ENCODE measurements at regions not wholly inside any gene's neighbourhood (a gene's known extent, or its start where the extent isn't known, plus 50 kb on each side); places are given as distances from the start of the nearest gene placed in this dataset.

DNA sequence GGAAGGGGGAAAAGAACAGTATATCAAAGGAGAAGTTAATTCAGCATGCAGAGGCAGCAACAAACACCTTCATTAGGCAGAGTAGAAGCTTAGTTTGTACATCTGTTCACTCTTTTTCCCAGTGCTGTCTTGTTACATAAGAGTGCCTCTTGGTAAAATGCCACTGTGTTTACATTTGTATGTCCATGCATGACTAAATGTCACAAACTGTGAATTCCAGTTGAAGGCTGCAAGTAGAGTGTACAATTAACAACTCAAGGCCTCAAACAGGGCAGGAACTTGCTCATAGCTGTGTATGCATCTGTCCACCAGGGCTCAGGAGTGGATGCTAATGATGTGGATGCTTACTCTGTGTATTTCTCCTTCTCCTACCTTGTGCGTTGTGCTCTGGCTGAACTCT, 214.2 kb upstream of the TPM1 start:
- H3K4me1 Mint-ChIP-seq = peaks cover 0 to 1% (median 0%) of the 10 kb centered on the region in 7 donors
- H3K27ac Mint-ChIP-seq = no peak overlapping the region
- H3K9me3 Mint-ChIP-seq = peaks cover 0 to 2% (median 0%) of the 10 kb centered on the region in 11 donors
- H3K4me3 ChIP-seq (ENCODE audit: low read length) = no peak overlapping the region
- intact Hi-C loops (cut with micrococcal nuclease) = no loop called here
- peaks cover 0 to 10% (median 0%) of the 10 kb centered on the region in 5 donors for H3K27me3 Mint-ChIP-seq
- H3K27ac ChIP-seq (ENCODE audit: low read depth, low read length) = no peak overlapping the region
- H3K9me3 ChIP-seq (ENCODE audit: control insufficient read depth in 2 of 3, low read length in 3 of 3) = no peaks in the 10 kb centered on the region
- no peaks in the 10 kb centered on the region for H3K27me3 ChIP-seq (ENCODE audit: control insufficient read depth in 2 of 2, insufficient read depth in 2 of 2, low read length in 2 of 2)
- CTCF ChIA-PET = no interaction called here
- ATAC-seq (no peak), DNase-seq (no peak)
- no peaks in the 10 kb centered on the region for H3K36me3 Mint-ChIP-seq
- POLR2A ChIA-PET = no interaction called here
- H3K36me3 ChIP-seq (ENCODE audit: control insufficient read depth in 2 of 3, insufficient read depth in 3 of 3, low read length in 3 of 3) = no peaks in the 10 kb centered on the region
- no peak overlapping the region for H3K4me3 Mint-ChIP-seq
- no peaks in the 10 kb centered on the region for H3K4me1 ChIP-seq (ENCODE audit: control insufficient read depth in 2 of 2, insufficient read depth in 2 of 2, low read length in 2 of 2)

DNA sequence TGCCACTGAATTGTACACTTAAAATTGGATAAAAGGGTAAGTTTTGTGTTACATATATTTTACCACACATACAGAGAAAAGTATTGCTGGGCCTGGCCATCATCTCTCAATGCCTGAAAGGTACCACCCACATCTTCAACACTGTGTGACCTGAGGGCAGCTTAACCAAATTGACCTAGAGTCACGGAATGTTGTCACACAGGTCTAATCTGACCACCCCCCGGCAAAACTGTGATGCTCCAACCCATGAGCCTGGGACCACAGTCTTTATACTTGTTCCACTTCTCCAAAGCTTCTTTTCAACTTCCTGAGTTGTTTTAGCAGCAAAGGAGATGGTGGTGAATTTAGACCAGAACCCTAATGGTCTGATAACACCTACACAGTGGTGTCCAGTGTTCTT, 210.3 kb upstream of the TPM1 start:
- intact Hi-C loops (cut with micrococcal nuclease) = no loop called here
- POLR2A ChIA-PET = no interaction called here
- H3K36me3 Mint-ChIP-seq = no peaks in the 10 kb centered on the region
- DNase-seq (no peak), ATAC-seq (no peak)
- Histone ChIP-seq H3K4me1 (ENCODE audit: control insufficient read depth in 2 of 2, insufficient read depth in 2 of 2, low read length in 2 of 2) (no peaks in the 10 kb centered on the region), H3K27me3 (ENCODE audit: control insufficient read depth in 2 of 2, insufficient read depth in 2 of 2, low read length in 2 of 2) (no peaks in the 10 kb centered on the region), H3K4me3 (ENCODE audit: low read length) (no peak overlapping the region), H3K27ac (ENCODE audit: low read depth, low read length) (no peak overlapping the region), H3K9me3 (ENCODE audit: control insufficient read depth in 2 of 3, low read length in 3 of 3) (no peaks in the 10 kb centered on the region), H3K36me3 (ENCODE audit: control insufficient read depth in 2 of 3, insufficient read depth in 3 of 3, low read length in 3 of 3) (no peaks in the 10 kb centered on the region)
- CTCF ChIA-PET = no interaction called here
- H3K4me1 Mint-ChIP-seq = peaks cover 0 to 1% (median 0%) of the 10 kb centered on the region in 7 donors
- H3K27ac Mint-ChIP-seq = no peak overlapping the region
- peaks cover 0 to 3% (median 0%) of the 10 kb centered on the region in 5 donors for H3K27me3 Mint-ChIP-seq
- no peak overlapping the region for H3K4me3 Mint-ChIP-seq
- H3K9me3 Mint-ChIP-seq = peaks cover 0 to 2% (median 0%) of the 10 kb centered on the region in 11 donors

DNA sequence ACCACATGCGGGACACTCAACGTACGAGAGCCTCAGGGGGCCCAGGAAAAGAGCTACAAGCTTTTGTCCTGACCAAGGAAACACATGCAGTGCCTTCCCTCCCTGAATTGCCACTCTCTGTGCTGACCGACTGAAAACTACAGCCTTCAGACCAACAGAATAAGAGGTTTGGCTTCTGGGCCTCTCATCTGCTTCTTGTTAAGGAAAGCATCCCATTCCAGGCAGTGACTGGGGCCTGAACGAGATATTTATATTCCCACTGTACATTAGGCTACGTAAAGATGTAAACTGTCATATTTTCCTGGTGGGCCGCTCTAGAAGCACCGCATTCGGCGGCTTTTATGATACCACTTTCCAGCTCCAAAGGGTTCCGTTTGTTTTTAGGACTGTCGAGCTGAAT, 208.9 kb upstream of the TPM1 start:
- H3K36me3 ChIP-seq (ENCODE audit: control insufficient read depth in 2 of 3, insufficient read depth in 3 of 3, low read length in 3 of 3) = no peaks in the 10 kb centered on the region
- Mint-ChIP-seq H3K9me3 (peaks cover 0 to 2% (median 0%) of the 10 kb centered on the region in 11 donors), H3K4me1 (no peaks in the 10 kb centered on the region), H3K4me3 (no peak overlapping the region), H3K27me3 (peaks cover 0 to 3% (median 0%) of the 10 kb centered on the region in 5 donors), H3K27ac (no peak overlapping the region), H3K36me3 (no peaks in the 10 kb centered on the region)
- H3K4me1 ChIP-seq (ENCODE audit: control insufficient read depth in 2 of 2, insufficient read depth in 2 of 2, low read length in 2 of 2) = no peaks in the 10 kb centered on the region
- ATAC-seq = no peak
- no peak for DNase-seq
- no peaks in the 10 kb centered on the region for H3K9me3 ChIP-seq (ENCODE audit: control insufficient read depth in 2 of 3, low read length in 3 of 3)
- H3K4me3 ChIP-seq (ENCODE audit: low read length) = no peak overlapping the region
- intact Hi-C loops (cut with micrococcal nuclease) = no loop called here
- ChIA-PET CTCF (no interaction called here), POLR2A (interaction anchor here (0.7 kb wide), 1 partner anchor 743 kb away, joined by 3 read pairs; no protein-coding TSS in a partner anchor)
- H3K27me3 ChIP-seq (ENCODE audit: control insufficient read depth in 2 of 2, insufficient read depth in 2 of 2, low read length in 2 of 2) = no peaks in the 10 kb centered on the region
- H3K27ac ChIP-seq (ENCODE audit: low read depth, low read length) = no peak overlapping the region

DNA sequence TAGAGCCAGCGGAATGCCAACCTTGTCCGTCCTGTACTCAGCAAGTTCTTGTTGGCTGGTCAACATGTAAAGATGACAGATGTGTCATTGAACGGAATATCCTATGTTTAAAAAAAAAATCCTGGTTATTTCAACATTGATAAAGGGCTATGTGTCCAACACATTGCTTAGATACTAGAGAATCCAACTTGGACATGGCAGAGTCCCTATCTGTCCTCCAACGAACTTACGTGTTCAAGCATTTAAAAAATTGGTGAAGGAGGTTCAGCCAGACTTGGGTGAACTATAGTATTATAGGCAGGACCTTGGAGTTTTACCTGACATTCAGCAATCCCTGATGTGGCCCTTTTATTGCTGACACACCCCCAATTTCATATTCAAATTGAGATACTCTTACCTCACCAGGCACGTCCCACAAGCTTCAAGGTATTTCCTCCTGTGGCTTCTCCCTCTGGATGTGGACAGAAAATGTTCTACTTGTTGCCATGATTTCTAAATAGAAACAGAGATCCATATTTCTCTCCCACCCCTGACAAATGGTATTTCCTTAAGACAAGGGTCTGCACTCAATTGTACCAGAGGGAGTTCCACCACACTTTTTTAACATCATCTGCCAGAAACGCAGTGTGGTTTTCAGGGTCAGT, 207.7 kb upstream of the TPM1 start:
- CTCF ChIA-PET = no interaction called here
- no peaks in the 10 kb centered on the region for H3K9me3 Mint-ChIP-seq
- no peak for ATAC-seq

DNA sequence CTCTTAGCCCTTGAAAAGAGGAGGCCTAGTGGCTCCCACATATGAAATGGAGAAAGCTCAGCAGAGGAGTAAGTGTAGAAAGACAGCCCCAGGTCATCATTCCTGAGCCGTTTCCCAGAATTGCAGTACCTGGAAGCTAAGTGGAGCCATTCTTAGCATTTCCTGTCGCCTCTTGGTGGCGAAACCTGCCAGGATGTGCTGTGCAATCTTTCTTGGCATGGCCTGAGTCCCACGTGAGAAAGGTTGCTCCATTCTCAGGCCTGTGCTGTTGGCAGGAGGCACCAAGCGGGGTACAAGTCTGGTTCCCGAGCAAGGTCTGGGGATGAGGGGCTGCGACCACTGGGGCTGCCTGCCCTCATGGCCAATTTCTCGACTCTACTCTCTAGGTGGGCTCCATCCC, 207.2 kb upstream of the TPM1 start:
- H3K4me3 ChIP-seq (ENCODE audit: low read length) = no peak overlapping the region
- ATAC-seq (no peak), DNase-seq (no peak)
- no peaks in the 10 kb centered on the region for H3K27me3 ChIP-seq (ENCODE audit: control insufficient read depth in 2 of 2, insufficient read depth in 2 of 2, low read length in 2 of 2)
- no peaks in the 10 kb centered on the region for H3K9me3 Mint-ChIP-seq
- no peaks in the 10 kb centered on the region for H3K4me1 ChIP-seq (ENCODE audit: control insufficient read depth in 2 of 2, insufficient read depth in 2 of 2, low read length in 2 of 2)
- ChIA-PET POLR2A (no interaction called here), CTCF (no interaction called here)
- no peak overlapping the region for H3K4me3 Mint-ChIP-seq
- intact Hi-C loops (cut with micrococcal nuclease) = no loop called here
- no peaks in the 10 kb centered on the region for H3K4me1 Mint-ChIP-seq
- no peak overlapping the region for H3K27ac ChIP-seq (ENCODE audit: low read depth, low read length)
- H3K27me3 Mint-ChIP-seq = peaks cover 0 to 3% (median 0%) of the 10 kb centered on the region in 5 donors
- no peaks in the 10 kb centered on the region for H3K9me3 ChIP-seq (ENCODE audit: control insufficient read depth in 2 of 3, low read length in 3 of 3)
- no peaks in the 10 kb centered on the region for H3K36me3 ChIP-seq (ENCODE audit: control insufficient read depth in 2 of 3, insufficient read depth in 3 of 3, low read length in 3 of 3)
- H3K27ac Mint-ChIP-seq = no peak overlapping the region
- H3K36me3 Mint-ChIP-seq = no peaks in the 10 kb centered on the region

More for the DNA sequence above, 207.7 kb upstream of the TPM1 start:
- no peak for DNase-seq
- Histone ChIP-seq H3K4me3 (ENCODE audit: low read length) (no peak overlapping the region), H3K27ac (ENCODE audit: low read depth, low read length) (no peak overlapping the region), H3K9me3 (ENCODE audit: control insufficient read depth in 2 of 3, low read length in 3 of 3) (no peaks in the 10 kb centered on the region), H3K27me3 (ENCODE audit: control insufficient read depth in 2 of 2, insufficient read depth in 2 of 2, low read length in 2 of 2) (no peaks in the 10 kb centered on the region), H3K4me1 (ENCODE audit: control insufficient read depth in 2 of 2, insufficient read depth in 2 of 2, low read length in 2 of 2) (no peaks in the 10 kb centered on the region), H3K36me3 (ENCODE audit: control insufficient read depth in 2 of 3, insufficient read depth in 3 of 3, low read length in 3 of 3) (no peaks in the 10 kb centered on the region)
- intact Hi-C loops (cut with micrococcal nuclease) = no loop called here
- H3K4me1 Mint-ChIP-seq = no peaks in the 10 kb centered on the region
- H3K27me3 Mint-ChIP-seq = peaks cover 0 to 3% (median 0%) of the 10 kb centered on the region in 5 donors
- no peaks in the 10 kb centered on the region for H3K36me3 Mint-ChIP-seq
- H3K27ac Mint-ChIP-seq = no peak overlapping the region
- no peak overlapping the region for H3K4me3 Mint-ChIP-seq
- POLR2A ChIA-PET = no interaction called here

DNA sequence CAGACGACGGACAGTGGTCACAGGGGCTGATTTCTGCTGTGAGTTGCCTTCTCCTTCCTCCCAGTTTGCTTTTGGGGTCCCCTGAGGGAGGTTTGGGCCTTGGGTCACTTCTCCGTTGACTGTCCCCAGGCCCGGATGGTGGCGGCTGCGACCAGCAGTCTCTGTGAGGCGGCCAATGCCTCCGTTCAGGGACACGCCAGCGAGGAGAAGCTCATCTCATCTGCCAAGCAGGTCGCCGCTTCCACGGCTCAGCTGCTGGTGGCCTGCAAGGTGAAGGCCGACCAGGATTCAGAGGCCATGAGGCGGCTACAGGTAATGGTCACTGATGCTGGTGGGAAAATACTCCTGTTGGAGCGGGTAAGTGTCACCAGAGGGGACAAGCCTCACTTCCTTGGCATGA, 206.8 kb upstream of the TPM1 start:
- Mint-ChIP-seq H3K4me1 (no peaks in the 10 kb centered on the region), H3K36me3 (no peaks in the 10 kb centered on the region), H3K27me3 (peaks cover 0 to 3% (median 0%) of the 10 kb centered on the region in 5 donors), H3K4me3 (no peak overlapping the region), H3K9me3 (no peaks in the 10 kb centered on the region), H3K27ac (no peak overlapping the region)
- Histone ChIP-seq H3K36me3 (ENCODE audit: control insufficient read depth in 2 of 3, insufficient read depth in 3 of 3, low read length in 3 of 3) (no peaks in the 10 kb centered on the region), H3K27me3 (ENCODE audit: control insufficient read depth in 2 of 2, insufficient read depth in 2 of 2, low read length in 2 of 2) (no peaks in the 10 kb centered on the region), H3K4me1 (ENCODE audit: control insufficient read depth in 2 of 2, insufficient read depth in 2 of 2, low read length in 2 of 2) (no peaks in the 10 kb centered on the region), H3K4me3 (ENCODE audit: low read length) (no peak overlapping the region), H3K9me3 (ENCODE audit: control insufficient read depth in 2 of 3, low read length in 3 of 3) (no peaks in the 10 kb centered on the region), H3K27ac (ENCODE audit: low read depth, low read length) (no peak overlapping the region)
- ChIA-PET CTCF (no interaction called here), POLR2A (no interaction called here)
- DNase-seq (no peak), ATAC-seq (no peak)
- intact Hi-C loops (cut with micrococcal nuclease) = no loop called here

DNA sequence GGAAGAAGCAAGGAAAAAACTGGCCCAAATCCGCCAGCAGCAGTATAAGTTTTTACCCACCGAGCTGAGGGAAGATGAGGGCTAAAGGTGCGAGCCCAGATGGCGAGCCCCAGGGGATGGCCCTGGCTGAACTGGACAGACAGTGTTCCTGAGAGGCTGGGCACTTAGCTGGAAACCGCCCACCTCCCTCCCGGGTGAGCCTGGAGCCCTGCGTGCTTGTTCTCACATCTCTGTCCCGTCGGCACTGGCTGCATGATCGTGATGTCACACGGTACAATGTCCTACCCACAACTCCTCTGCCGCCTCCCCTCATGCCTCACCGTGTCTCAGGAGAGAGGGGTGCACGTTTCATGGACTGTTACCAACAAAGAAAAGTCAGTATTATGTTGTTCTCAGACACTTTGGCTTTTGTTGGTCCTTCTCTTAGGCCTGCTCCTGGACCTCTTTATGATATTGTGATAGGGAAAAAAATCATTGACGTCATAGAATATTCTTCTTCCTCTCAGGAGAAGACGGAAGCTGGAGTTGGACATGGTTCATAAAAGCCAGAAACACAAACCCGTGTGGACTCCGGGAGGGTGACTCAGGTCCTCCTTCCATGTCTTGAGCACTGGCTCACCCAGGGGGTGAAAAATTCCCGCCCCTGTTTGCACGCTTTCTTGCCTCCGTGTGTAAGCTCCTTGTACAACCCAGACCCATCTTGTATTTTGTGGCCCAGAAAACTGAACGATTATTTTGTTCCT, 201.8 kb upstream of the TPM1 start:
- no peaks in the 10 kb centered on the region for H3K36me3 Mint-ChIP-seq
- Histone ChIP-seq H3K27ac (ENCODE audit: low read depth, low read length) (no peak overlapping the region), H3K4me3 (ENCODE audit: low read length) (no peak overlapping the region), H3K9me3 (ENCODE audit: control insufficient read depth in 2 of 3, low read length in 3 of 3) (no peaks in the 10 kb centered on the region), H3K4me1 (ENCODE audit: control insufficient read depth in 2 of 2, insufficient read depth in 2 of 2, low read length in 2 of 2) (no peaks in the 10 kb centered on the region), H3K36me3 (ENCODE audit: control insufficient read depth in 2 of 3, insufficient read depth in 3 of 3, low read length in 3 of 3) (no peaks in the 10 kb centered on the region), H3K27me3 (ENCODE audit: control insufficient read depth in 2 of 2, insufficient read depth in 2 of 2, low read length in 2 of 2) (no peaks in the 10 kb centered on the region)
- no peak overlapping the region for H3K4me3 Mint-ChIP-seq
- no peaks in the 10 kb centered on the region for H3K9me3 Mint-ChIP-seq
- no peak for ATAC-seq
- ChIA-PET POLR2A (no interaction called here), CTCF (no interaction called here)
- peaks cover 0 to 7% (median 3%) of the 10 kb centered on the region in 5 donors for H3K27me3 Mint-ChIP-seq
- H3K4me1 Mint-ChIP-seq = no peaks in the 10 kb centered on the region
- no peak overlapping the region for H3K27ac Mint-ChIP-seq
- DNase-seq = no peak
- intact Hi-C loops (cut with micrococcal nuclease) = no loop called here

Measured in naive thymus-derived CD4-positive, alpha-beta T cell (primary cell).